ENCODE measurements at regions not wholly inside any gene's neighbourhood (a gene's known extent, or its start where the extent isn't known, plus 50 kb on each side); places are given as distances from the start of the nearest gene placed in this dataset.
"Not testable (repeated sequence)": the region's sequence is repeated elsewhere in the genome, so short reads cannot be mapped to it uniquely, and the experiment has no call there.

DNA sequence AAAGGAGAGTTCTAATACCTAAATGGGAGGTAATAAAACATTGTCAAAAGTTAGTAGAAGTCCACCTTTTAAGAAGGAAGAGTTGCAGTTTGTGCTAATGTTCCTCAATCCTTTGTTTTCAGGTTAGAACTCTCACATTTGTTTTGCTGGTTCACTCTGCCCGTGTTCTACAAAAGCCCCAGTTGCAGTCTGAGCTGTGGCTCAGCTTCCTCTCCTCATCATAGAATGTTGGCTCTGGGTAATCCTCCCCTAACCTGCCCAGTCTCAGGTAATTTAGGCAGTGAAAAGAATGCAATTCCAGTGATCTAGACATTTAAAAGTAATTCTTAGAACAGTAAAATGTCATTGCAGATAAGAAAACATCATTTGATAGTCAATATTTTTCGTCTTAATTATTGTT, 1410.4 kb upstream of the ZEB2 start:
- DNase-seq (ENCODE audit: low read depth in 2 of 2): no peak

DNA sequence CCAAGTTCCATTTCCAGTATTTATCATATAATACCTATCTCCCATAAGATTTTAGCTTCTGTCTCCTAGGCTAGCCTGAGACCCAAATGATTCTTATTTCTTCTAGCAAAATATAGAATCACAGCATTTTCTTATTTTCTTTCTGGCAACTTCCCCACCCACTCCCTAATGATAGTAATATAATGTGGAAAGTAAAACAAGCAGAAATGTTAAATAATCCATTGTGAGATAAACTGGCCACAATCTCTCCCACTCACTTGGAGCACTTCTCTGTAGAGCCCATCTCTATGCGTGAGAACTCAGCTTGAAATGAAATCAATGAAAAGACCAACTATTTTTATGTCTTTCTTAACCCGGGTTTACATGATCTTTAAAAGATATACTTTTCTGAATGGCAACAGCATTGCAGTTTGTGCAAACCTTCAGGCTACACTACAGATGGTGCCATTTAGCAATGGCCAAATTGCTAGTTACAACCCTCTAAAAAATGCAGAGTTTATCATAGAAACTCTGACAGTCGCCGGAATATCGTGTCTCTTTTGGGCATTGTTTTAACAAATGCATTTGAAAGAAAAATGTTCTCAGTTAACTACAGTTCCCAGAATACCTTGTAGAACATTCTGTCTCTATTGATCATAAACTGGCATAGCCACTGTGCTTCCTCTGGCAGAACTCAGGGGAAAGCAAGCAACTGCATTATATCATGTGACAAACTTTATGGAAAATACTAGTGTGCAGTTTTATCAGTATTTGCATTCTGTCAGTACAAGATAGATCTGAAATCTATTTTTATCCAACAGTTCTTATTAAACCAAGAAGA, 1407.4 kb upstream of the ZEB2 start:
- no peak for DNase-seq (ENCODE audit: low read depth in 2 of 2)

DNA sequence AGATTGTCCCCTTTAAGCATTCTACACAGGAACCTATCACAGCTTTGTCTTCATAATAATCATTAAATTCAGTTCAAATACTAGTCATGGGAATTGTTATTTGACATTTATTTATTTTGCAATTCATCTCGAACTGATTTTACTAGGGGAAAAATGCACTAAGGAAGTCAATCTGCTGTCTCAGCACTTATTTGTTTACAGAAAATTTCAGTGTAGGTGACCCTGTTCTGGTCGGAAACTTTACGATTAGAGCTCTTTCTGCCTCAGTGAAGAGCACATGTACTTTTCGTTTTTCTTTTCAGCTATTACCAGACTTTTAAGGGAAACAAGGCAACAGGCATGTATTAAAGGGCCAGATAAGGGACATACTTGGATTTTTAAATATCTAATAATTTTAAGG, 1405.7 kb upstream of the ZEB2 start:
- no peak for DNase-seq (ENCODE audit: low read depth in 2 of 2)

DNA sequence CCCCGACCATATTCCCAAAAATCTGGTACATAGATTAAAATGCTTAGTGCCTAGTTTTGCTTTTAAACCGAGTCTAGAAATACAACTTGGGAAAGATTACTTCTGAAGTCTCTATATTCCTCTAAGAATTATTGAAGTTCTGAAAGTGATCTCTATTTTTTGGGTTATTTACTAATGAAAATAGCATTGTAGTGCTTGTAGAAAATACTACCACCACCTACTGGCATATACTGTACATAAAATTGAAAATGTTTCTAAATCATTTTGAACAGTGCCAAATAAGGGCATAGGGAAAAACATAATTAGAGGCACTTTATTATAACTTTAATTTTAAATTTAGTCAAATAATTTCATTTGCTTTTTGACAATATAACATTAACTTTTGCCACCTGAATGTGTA, 1399.6 kb upstream of the ZEB2 start:
- no peak for DNase-seq (ENCODE audit: low read depth in 2 of 2)

DNA sequence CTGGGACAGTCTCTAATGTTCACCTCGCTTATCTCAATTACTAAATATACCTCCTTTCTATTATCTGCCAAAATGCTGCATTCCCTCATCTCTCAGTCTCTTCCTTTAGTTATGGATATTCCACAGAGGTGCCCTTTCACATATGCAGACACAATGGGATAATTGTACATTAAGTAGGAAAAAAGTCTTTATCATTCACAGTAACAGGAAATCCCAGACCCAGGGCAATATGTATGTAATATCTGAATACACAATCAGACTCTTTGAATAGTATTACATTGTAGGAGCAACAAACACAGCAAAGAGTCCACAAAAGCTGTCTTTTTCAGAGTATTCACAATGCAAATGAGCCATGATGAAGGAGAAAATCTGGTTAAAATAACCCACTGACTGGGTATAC, 1399.0 kb upstream of the ZEB2 start:
- DNase-seq (ENCODE audit: low read depth in 2 of 2): no peak

GRCh38 chr2:145916799-145917198, 1396.9 kb upstream of the ZEB2 start:
- no peak for DNase-seq (ENCODE audit: low read depth in 2 of 2)

DNA sequence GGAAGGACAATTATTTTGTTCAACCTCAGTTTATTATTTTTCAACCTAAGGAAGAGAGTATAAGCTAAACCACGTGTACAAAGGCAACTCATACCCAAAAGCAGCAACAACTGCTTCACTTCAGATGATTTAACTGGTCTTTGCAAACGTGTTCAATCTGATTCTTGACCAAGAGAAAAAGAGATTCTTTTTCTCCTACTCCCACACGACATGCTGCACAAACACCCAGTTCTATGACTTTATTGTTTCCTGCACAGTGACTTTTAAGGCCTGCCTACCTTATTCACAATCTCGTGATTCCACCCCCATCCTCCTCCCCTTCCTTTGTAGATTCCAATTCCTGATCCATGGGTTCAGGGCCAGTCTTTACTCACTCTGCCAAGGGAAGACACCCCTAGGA, 1394.8 kb upstream of the ZEB2 start:
- no peak for DNase-seq (ENCODE audit: low read depth in 2 of 2)

- no peak for DNase-seq (ENCODE audit: low read depth in 2 of 2)
These were observed 1390.5 kb upstream of the ZEB2 start for GRCh38 chr2:145910416-145910815.

GRCh38 chr2:145909766-145910165, 1389.8 kb upstream of the ZEB2 start:
- DNase-seq (ENCODE audit: low read depth in 2 of 2): no peak

DNA sequence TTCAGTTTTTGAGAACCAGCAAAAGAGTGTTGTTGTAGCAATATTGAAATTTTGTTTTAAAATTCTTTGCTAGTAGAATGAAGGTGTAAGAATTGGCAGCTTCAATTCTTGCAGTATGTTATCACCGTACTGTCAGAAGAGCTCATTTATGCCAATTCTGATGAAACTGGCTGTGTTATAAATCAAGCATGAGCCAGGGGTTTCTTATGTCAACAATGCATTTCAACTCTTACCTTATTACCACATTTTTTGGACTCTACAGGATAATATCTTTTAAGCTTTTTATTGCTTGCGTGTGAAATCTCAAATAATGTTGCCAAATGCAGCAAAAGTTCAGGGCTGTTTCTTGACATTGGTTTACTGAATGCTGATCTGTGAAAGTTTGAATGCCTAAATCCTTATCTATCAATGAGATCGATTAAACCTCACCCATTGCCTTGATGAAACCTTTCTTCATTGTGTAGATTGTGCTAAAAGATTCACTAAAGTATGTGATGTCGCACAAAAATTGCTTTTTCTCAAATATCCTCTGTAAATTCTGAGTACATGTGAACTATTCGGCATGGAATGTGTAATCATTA, 1389.3 kb upstream of the ZEB2 start:
- no peak for DNase-seq (ENCODE audit: low read depth in 2 of 2)

GRCh38 chr2:145906354-145906753, 1386.4 kb upstream of the ZEB2 start:
- DNase-seq (ENCODE audit: low read depth in 2 of 2): no peak

- DNase-seq (ENCODE audit: low read depth in 2 of 2): no peak
These were observed 1385.5 kb upstream of the ZEB2 start for GRCh38 chr2:145905371-145905770.

GRCh38 chr2:145897151-145897550, 1377.2 kb upstream of the ZEB2 start:
- no peak for DNase-seq (ENCODE audit: low read depth in 2 of 2)

- DNase-seq (ENCODE audit: low read depth in 2 of 2): no peak
These were observed 1368.0 kb upstream of the ZEB2 start for GRCh38 chr2:145887915-145888314.

DNA sequence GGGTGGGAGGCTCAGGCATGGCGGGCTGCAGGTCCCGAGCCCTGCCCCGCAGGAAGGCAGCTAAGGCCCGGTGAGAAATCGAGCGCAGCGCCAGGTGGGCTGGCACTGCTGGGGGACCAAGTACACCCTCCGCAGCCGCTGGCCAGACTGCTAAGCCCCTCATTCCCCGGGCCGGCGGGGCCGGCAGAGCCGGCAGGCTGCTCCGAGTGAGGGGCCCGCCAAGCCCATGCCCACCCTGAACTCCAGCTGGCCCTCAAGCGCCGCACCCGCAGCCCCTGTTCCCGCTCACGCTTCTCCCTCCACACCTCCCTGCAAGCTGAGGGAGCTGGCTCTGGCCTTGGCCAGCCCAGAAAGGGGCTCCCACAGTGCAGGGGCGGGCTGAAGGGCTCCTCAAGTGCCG, 1361.1 kb upstream of the ZEB2 start:
- DNase-seq (ENCODE audit: low read depth in 2 of 2): not testable (repeated sequence)

- DNase-seq (ENCODE audit: low read depth in 2 of 2): no peak
These were observed 1355.1 kb upstream of the ZEB2 start for GRCh38 chr2:145875016-145875415.

DNA sequence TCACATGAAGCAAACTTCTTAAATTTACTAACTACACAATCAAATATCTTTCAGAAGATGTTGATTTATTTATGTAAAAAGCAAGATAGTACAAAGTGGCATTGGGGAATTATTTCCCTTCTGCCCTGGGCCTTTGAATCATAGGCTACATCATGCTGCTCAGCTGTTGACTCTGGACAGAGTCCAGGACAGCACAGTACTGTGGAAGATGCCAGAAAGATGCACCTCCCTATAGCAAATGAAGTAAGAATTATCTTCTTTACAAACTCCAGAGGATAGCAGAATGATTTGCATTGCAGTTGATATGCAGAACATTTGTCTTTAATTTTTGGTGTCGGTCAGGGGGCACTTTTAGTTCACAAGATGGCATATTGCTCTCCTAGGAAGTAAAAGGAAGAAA, 1354.5 kb upstream of the ZEB2 start:
- peak; percentile 7 to 15 for DNase-seq (ENCODE audit: low read depth in 2 of 2)

- no peak for DNase-seq (ENCODE audit: low read depth in 2 of 2)
These were observed 1344.6 kb upstream of the ZEB2 start for GRCh38 chr2:145864501-145864900.

- no peak for DNase-seq (ENCODE audit: low read depth in 2 of 2)
These were observed 1342.0 kb upstream of the ZEB2 start for GRCh38 chr2:145861940-145862339.

GRCh38 chr2:145860083-145860482, 1340.2 kb upstream of the ZEB2 start:
- no peak for DNase-seq (ENCODE audit: low read depth in 2 of 2)

DNA sequence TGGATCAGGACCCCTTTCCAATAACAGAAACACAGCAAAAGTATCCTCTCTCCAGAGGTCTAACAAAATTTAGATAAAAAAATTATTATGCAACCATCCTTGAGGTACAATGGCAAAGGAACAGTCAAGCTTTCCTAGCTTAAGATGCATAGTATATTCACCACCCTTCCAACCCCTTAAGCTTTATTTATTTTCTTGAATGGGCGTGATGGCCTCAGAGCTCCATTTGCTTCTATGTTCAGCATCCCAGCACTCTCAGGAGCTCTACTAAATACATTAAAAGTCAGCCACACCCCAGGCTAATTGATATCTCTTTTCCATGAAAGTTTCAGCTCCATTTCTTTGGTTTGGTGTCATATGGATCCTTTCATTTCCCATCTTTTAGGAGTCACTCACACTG, 1335.2 kb upstream of the ZEB2 start:
- no peak for DNase-seq (ENCODE audit: low read depth in 2 of 2)

- DNase-seq (ENCODE audit: low read depth in 2 of 2): no peak
These were observed 1334.3 kb upstream of the ZEB2 start for GRCh38 chr2:145854039-145854755.

GRCh38 chr2:145851730-145852129, 1331.8 kb upstream of the ZEB2 start:
- no peak for DNase-seq (ENCODE audit: low read depth in 2 of 2)
